Nephron (organoid): ENCODE measurements at regions not wholly inside any gene's neighbourhood (a gene's known extent, or its start where the extent isn't known, plus 50 kb on each side); places are given as distances from the start of the nearest gene placed in this dataset.

ENCODE experiments used
- H3K27ac Mint-ChIP-seq, 3 experiments: 2 replicates each; pipeline ENCODE4 v1.8.0; 2020; ENCODE audit warnings: mixed read lengths in 3 of 3, mild to moderate bottlenecking in 2 of 3, moderate library complexity in 1 of 3
- H3K27me3 Mint-ChIP-seq: 2 replicates; pipeline ENCODE4 v1.8.0; 2021; ENCODE audit warnings: low read depth, mild to moderate bottlenecking, moderate library complexity, mixed read lengths
- H3K36me3 Mint-ChIP-seq: 2 replicates; pipeline ENCODE4 v1.8.0; 2020; ENCODE audit warnings: low read depth, mixed read lengths
- H3K4me1 Mint-ChIP-seq: 2 replicates; pipeline ENCODE4 v1.8.0; 2020; ENCODE audit warnings: mixed read lengths
- H3K4me3 Mint-ChIP-seq, 3 experiments: 2 replicates each; pipeline ENCODE4 v1.8.0; 2020; ENCODE audit warnings: mild to moderate bottlenecking in 3 of 3, mixed read lengths in 3 of 3, moderate library complexity in 2 of 3
- H3K9me3 Mint-ChIP-seq: 2 replicates; pipeline ENCODE4 v1.8.0; 2020; ENCODE audit warnings: mixed read lengths
- TF ChIP-seq, protein P1 (sequence below), 3 experiments: fragments of 200-600 bp; sonication (generic); IDR thresholded peaks; one replicate each; pipeline ENCODE4 v1.5.0; 2021; ENCODE audit warnings: antibody characterized with exemption in 3 of 3; ENCODE audit not compliant: unreplicated experiment in 3 of 3

DNA sequence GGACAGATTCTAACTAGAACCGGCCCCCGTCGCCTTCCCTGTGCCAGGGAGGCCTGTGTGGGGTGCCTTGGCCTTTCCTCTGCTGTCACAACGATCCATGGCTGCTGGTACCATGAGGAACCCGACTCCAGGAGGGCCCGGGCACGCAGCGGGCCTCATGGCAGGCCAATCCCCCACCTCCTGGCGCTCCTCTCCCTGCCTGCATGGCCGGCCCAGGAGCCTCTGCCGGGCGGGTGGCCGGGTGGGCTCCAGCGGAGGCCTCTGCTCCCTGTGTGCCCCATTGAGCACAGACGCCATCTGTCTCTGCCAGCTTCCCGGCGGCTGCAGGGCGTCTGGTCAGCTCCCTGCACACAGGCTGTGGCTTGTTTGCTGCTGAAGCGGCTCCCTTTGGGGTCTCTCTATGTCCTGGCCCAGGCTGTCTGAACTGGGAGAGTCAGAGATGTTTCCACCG is 86.5 kb downstream of the MYEOV start:
- Mint-ChIP-seq H3K27ac (no peak overlapping the region), H3K4me1 (peaks cover 24% of the 10 kb centered on the region), H3K9me3 (no peaks in the 10 kb centered on the region), H3K27me3 (peaks cover 12% of the 10 kb centered on the region), H3K36me3 (no peaks in the 10 kb centered on the region), H3K4me3 (no peak overlapping the region)
- TF ChIP-seq, protein P1, sequence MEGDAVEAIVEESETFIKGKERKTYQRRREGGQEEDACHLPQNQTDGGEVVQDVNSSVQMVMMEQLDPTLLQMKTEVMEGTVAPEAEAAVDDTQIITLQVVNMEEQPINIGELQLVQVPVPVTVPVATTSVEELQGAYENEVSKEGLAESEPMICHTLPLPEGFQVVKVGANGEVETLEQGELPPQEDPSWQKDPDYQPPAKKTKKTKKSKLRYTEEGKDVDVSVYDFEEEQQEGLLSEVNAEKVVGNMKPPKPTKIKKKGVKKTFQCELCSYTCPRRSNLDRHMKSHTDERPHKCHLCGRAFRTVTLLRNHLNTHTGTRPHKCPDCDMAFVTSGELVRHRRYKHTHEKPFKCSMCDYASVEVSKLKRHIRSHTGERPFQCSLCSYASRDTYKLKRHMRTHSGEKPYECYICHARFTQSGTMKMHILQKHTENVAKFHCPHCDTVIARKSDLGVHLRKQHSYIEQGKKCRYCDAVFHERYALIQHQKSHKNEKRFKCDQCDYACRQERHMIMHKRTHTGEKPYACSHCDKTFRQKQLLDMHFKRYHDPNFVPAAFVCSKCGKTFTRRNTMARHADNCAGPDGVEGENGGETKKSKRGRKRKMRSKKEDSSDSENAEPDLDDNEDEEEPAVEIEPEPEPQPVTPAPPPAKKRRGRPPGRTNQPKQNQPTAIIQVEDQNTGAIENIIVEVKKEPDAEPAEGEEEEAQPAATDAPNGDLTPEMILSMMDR (IDR thresholded peaks at IDR 0.05; ENCODE audit: unreplicated experiment in 3 of 3), result no peak

DNA sequence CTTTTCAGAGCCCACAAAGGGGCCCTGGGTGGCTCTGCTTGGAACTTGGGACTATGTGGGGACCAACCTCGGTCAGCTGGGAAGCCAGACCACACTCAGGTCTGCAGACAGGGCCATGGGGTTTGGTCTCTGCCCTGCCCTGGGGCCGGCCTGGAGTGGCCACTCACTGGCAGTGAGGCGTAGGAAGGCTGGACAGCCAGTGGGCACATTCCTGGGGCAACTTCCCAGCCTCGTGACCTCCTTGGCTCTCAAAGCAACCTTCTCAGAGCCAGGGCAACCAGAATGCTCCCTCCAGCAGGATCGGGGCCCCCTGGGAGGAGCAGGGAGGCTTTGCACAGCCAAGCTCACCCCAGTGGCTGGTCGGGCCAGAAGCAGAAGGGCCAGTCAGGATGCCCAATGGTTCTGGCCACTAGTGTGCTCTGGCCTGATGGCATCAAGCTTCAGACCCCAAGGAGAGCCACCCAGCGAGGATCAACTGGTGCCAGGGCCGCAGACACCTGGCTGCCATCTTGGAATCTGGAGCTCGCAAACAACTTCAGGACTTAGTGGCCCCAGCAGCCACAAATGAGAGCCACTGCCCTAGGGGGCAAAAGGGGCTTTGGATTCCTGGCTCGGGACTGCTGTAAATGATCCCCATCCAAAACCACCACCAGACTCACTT is 87.1 kb downstream of the MYEOV start:
- TF ChIP-seq, protein P1 (IDR thresholded peaks at IDR 0.05; ENCODE audit: unreplicated experiment in 3 of 3), result no peak
- Mint-ChIP-seq H3K4me3 (no peak overlapping the region), H3K9me3 (no peaks in the 10 kb centered on the region), H3K36me3 (no peaks in the 10 kb centered on the region), H3K27ac (no peak overlapping the region), H3K27me3 (peaks cover 12% of the 10 kb centered on the region), H3K4me1 (peaks cover 24% of the 10 kb centered on the region)

DNA sequence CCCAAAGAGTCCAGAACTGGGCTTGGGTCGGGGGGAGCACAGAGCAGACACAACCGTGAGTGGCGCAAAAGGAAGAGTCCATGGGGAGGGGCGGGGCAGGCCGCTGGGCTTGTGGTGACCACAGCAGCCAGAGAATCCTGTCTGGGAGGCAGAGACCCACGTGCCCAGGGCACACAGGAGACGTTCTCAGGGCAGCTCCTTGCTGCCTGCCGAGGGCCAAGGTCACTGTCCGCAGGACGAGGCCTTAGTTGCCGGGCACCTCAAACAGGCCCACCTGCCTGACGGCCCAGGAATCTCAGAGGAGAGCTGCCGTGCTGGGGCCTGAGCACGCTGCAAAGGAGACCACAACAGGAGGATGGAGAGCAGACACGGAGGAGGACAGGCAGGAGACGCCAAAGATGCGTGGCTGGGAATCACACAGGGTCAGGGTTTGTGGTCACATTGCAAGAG is 87.8 kb downstream of the MYEOV start:
- no peaks in the 10 kb centered on the region for H3K9me3 Mint-ChIP-seq
- H3K27me3 Mint-ChIP-seq, result peaks cover 12% of the 10 kb centered on the region
- TF ChIP-seq, protein P1 (IDR thresholded peaks at IDR 0.05; ENCODE audit: unreplicated experiment in 3 of 3), result no peak
- no peaks in the 10 kb centered on the region for H3K36me3 Mint-ChIP-seq
- no peak overlapping the region for H3K4me3 Mint-ChIP-seq
- H3K4me1 Mint-ChIP-seq, result peaks cover 24% of the 10 kb centered on the region
- H3K27ac Mint-ChIP-seq, result no peak overlapping the region

DNA sequence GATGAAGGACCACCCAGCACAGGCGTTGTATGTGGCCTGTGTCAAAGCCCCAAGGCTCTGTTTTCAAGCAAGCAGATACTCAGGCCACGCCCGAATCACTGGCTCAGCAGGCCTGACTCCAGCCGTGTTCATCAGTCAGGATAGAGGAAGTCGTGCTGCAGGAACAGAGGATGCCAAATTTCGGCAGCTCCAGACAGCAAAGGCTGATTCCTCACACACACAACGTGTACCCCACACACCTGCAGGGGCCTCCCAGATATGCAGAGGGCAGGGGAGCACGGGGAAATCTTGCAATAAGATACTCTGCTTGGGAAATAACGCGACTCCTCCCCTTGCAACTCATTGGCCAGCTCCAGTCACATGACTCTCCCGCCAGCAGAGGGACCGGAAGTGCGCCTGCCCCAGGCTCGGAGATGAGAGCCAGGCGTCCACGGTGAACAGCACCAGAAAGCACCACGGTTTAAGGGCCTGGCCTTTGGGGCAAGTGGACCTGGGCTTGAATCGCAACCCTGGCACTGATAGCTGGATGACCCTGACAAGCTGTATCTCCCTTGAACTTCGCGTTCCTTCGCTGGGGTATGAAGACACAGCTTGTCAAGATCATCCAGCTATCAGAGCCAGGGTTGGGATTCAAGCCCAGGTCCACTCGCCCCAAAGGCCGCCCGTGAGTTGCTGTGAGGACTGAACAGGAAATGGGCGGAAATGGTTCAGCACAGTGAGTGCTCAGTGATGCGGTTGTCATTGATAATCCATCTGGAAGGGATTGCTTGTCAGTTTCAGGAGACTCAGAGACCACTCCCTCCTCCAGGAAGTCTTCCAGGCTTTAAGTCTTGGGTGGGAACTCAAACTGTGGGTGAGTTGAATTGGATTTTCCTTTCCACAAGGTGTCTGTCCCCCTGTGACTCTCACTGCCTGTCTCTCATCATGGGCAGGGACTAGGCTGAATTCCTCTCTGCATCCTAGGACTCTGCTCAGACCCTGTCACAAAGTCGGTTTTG is 88.5 kb downstream of the MYEOV start:
- Mint-ChIP-seq H3K4me3 (no peak overlapping the region), H3K27ac (no peak overlapping the region), H3K36me3 (no peaks in the 10 kb centered on the region), H3K27me3 (peaks cover 10% of the 10 kb centered on the region), H3K9me3 (peaks cover under 1% of the 10 kb centered on the region), H3K4me1 (peaks cover 24% of the 10 kb centered on the region)
- TF ChIP-seq, protein P1 (IDR thresholded peaks at IDR 0.05; ENCODE audit: unreplicated experiment in 3 of 3), result no peak

DNA sequence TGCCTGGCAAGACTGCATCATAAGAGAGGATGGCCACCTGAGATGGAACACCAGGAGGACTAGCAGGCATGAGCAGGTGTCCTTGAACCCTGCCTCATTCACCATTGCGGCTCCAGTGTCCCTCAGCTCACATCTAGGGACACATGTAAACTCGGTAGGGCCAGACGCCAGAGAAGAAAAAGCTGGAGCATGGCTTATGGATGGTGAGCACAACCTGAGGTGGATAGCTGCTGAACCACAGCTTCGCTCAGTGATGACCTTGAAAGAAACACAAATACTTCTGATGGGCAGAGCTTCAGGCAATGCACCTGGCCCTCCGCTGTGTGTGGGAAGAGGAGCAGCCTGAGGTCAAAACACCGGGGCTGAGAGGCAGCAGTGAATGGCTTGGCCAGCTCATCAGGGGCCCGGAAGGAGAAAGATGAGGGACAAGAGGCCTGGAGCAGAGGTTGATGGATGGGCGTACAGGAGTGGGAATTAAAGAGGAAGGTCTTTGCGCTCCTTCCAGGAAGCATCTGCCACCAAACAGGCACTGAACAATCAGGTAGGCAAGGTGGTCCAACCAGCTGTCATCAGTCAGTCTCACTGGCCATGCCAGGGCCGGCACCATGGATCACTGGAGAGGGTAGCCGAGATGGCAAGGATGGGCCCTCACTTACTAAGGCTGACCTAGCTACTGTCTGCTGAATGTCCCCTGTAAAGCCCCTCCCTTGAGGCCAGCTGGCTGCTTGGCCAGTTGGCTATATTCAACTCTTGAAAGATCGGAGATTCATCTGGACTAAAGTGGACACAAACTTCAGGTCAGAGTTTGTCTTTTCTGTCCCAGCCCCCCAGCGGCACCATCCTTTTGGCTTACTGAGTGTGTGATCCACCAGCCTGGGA is 89.7 kb downstream of the MYEOV start:
- Mint-ChIP-seq H3K4me1 (peaks cover 24% of the 10 kb centered on the region), H3K27me3 (peaks cover 9% of the 10 kb centered on the region), H3K27ac (peak overlapping the region in 1 of 3 experiments; percentile 74), H3K9me3 (peaks cover 11% of the 10 kb centered on the region), H3K36me3 (no peaks in the 10 kb centered on the region), H3K4me3 (no peak overlapping the region)
- TF ChIP-seq, protein P1 (IDR thresholded peaks at IDR 0.05; ENCODE audit: unreplicated experiment in 3 of 3), result no peak
